ENCODE measurements at regions not wholly inside any gene's neighbourhood (a gene's known extent, or its start where the extent isn't known, plus 50 kb on each side); places are given as distances from the start of the nearest gene placed in this dataset.
"Not testable (repeated sequence)": the region's sequence is repeated elsewhere in the genome, so short reads cannot be mapped to it uniquely, and the experiment has no call there.

DNA sequence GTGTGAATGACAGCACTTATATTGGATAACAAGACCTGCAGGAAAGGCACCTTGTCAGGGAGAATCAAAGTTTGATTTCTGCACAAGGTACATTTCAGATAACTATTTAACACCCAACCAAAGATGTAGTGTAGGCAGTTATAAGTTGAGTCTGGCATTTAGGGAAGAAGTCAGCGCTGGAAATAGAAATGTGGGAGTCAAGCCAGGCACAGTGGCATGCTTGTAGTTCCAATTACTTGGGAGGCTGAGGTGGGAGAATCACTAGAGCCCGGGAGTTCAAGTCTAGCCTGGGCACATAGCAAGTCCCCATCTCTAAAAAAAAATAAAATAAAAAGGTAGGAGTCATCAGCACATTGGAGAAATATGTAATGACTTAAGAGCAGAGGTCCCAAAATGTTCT, 295.1 kb downstream of the ZNF674 start:
- Mint-ChIP-seq H3K9me3 (peaks cover 0 to 2% (median 0%) of the 10 kb centered on the region in 3 donors), H3K27me3 (no peaks in the 10 kb centered on the region), H3K4me1 (peaks cover 0 to 3% (median 1%) of the 10 kb centered on the region in 3 donors), H3K36me3 (peaks cover 7% of the 10 kb centered on the region), H3K27ac (no peak overlapping the region), H3K4me3 (no peak overlapping the region)

DNA sequence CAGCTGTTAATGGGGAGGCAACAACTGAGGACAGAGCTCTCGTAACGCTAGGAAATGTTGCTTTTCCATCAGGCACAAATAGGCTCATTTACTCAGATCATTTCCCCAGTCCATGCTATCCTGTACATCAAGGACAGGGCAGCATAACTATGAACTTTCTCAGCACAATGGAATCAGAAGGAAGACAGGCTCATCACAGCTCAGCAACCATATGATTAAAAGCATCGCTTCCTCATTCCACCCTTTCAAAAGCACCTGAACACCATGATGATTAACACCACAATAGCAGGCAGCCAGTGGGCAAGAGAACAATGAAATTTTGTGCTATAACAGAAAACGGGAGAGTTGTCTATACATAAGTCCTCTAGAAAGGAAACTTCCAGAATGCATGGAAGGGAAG, 297.8 kb downstream of the ZNF674 start:
- Mint-ChIP-seq H3K27me3 (no peaks in the 10 kb centered on the region), H3K4me3 (no peak overlapping the region), H3K27ac (no peak overlapping the region), H3K4me1 (peaks cover 0 to 2% (median 0%) of the 10 kb centered on the region in 3 donors), H3K36me3 (peaks cover 7% of the 10 kb centered on the region), H3K9me3 (no peaks in the 10 kb centered on the region)

DNA sequence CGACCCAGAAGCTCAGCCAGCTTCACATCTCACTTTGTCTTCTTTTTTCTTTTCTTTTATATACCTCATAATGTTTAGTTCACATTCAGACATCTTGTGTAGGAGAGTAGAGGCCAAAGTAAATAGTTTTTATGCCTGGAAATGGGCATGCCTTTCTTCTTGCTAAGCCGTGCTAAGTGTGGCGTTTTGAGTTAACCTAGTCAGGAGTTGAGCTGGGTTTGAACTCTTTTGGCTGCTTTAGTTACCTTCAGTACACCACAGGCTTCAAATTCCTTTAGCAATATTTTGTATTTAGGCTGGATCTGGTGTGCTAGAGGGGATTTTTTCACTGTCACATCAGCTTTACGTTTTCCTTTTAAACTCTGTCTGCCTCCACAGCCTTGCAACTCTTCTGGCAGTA, 300.8 kb downstream of the ZNF674 start:
- H3K27ac Mint-ChIP-seq, result no peak overlapping the region
- no peak overlapping the region for H3K4me3 Mint-ChIP-seq
- peaks cover 2% of the 10 kb centered on the region for H3K36me3 Mint-ChIP-seq
- H3K9me3 Mint-ChIP-seq, result no peaks in the 10 kb centered on the region
- H3K27me3 Mint-ChIP-seq, result no peaks in the 10 kb centered on the region
- peaks cover 0 to 2% (median 0%) of the 10 kb centered on the region in 3 donors for H3K4me1 Mint-ChIP-seq

DNA sequence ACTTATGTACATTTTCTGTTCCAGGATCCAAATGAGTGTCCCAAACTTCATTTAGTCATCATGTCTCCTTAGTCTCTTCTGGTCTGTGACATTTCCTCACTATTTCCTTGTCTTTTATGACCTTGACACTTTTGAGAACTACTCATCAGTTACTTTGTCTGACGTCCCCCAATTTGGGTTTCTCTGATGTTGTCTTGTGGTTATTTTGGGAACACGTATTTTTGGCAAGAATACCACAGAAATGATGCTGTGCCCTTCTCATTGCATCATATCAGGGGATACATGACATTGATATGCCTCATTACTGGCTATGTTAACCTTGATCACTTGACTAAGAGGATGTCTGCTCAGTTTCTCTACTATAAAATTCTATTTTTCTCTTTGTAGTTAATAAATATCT, 308.8 kb downstream of the ZNF674 start:
- Mint-ChIP-seq H3K27ac (no peak overlapping the region), H3K36me3 (no peaks in the 10 kb centered on the region), H3K27me3 (no peaks in the 10 kb centered on the region), H3K9me3 (no peaks in the 10 kb centered on the region), H3K4me1 (no peaks in the 10 kb centered on the region), H3K4me3 (no peak overlapping the region)

DNA sequence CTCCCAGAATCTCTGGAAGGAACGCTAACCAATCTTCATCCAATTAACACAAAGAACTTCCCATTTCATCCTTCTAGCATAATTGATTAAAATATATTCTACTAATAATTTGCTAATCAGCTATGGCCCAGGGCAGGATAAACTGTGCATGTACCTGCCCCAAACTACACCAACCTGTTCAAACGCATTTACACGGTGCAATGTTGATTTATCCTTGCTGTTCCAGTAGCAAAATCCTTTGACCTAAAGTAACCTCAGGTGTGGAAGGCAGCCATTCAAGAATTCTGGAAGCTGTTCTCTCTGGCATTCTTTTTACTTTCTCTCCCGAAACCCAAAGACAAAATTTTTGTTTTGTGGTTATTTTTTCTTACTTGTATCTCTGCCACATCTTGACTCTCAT, 309.4 kb downstream of the ZNF674 start:
- Mint-ChIP-seq H3K36me3 (no peaks in the 10 kb centered on the region), H3K4me1 (no peaks in the 10 kb centered on the region), H3K4me3 (no peak overlapping the region), H3K27ac (no peak overlapping the region), H3K27me3 (no peaks in the 10 kb centered on the region), H3K9me3 (no peaks in the 10 kb centered on the region)

DNA sequence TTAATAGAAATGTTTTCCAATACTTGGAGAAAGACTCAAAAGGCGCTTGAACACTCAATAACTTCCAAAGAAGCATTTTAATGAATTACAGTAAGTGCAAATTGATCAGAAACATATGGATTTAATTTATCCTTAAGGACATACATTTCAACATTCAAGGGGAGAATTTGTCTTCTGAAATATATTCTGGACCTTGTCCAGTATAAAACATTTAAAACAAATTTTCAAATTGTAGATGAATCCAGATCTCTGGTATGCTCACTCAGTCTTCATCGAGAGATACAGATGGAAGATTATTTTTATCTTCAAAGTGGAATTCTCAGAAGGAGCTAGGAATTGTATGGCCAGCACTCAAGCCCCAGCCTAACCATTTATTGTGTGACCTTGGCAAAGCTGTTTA, 310.4 kb downstream of the ZNF674 start:
- no peaks in the 10 kb centered on the region for H3K36me3 Mint-ChIP-seq
- H3K4me3 Mint-ChIP-seq, result no peak overlapping the region
- H3K27ac Mint-ChIP-seq, result no peak overlapping the region
- H3K4me1 Mint-ChIP-seq, result no peaks in the 10 kb centered on the region
- H3K9me3 Mint-ChIP-seq, result no peaks in the 10 kb centered on the region
- H3K27me3 Mint-ChIP-seq, result no peaks in the 10 kb centered on the region

DNA sequence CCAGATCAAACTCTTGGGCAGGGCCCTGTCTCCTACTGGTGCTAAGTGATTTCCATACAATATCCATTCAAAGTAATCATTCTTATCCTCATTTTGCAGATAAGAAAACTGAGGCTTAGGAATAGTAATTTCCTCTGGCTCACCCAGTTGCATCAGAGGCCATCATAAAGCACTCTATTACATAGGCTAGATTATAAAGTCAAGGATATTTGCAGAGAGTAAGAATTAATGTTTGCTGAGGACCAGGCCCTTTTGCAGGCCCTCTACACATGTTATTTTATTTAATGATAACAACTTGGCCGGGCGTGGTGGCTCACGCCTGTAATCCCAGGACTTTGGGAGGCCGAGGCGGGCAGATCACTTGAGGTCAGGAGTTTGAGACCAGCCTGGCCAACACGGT, 316.8 kb downstream of the ZNF674 start:
- Mint-ChIP-seq H3K27me3 (no peaks in the 10 kb centered on the region), H3K27ac (no peak overlapping the region), H3K4me3 (no peak overlapping the region), H3K9me3 (peaks cover 0 to 4% (median 3%) of the 10 kb centered on the region in 3 donors), H3K4me1 (no peaks in the 10 kb centered on the region), H3K36me3 (peaks cover 2% of the 10 kb centered on the region)

DNA sequence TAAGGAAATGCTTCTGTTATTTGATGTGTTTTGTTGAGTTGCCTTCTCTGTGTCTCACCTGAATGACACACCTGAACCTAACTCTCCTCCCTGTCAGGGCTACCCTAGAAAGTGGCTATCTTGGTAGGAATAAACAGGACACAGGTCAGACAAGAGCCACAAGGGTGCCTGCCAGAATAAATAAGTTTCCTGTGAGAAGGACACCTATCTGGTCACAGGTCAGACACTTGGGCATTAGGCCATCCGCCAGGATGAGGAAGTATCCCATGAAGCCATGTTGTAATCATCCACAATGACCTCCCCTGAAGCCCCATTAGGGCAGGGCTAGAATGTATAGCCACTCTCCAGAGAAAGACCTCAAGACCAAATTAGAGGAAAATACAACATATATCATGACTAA, 318.8 kb downstream of the ZNF674 start:
- Mint-ChIP-seq H3K36me3 (peaks cover 2% of the 10 kb centered on the region), H3K4me3 (no peak overlapping the region), H3K27me3 (no peaks in the 10 kb centered on the region), H3K9me3 (peaks cover 0 to 4% (median 3%) of the 10 kb centered on the region in 3 donors), H3K27ac (no peak overlapping the region), H3K4me1 (no peaks in the 10 kb centered on the region)

DNA sequence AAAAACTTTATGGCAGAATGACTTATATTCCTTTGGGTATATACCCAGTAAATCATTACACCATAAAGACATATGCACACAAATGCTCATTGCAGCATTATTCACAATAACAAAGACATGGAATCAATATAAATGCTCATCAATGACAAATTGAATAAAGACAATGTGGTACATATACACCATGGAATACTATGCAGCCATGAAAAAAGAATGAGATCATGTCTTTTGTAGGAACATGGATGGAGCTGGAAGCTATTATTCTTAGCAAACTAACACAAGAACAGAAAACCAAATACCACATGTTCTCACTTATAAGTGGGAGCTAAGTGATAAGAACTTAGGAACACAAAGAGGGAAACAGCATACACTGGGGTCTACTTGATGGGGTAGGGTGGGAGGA, 321.7 kb downstream of the ZNF674 start:
- H3K27ac Mint-ChIP-seq, H3K9me3 Mint-ChIP-seq, H3K36me3 Mint-ChIP-seq, H3K4me3 Mint-ChIP-seq, H3K4me1 Mint-ChIP-seq, H3K27me3 Mint-ChIP-seq: not testable (repeated sequence)

DNA sequence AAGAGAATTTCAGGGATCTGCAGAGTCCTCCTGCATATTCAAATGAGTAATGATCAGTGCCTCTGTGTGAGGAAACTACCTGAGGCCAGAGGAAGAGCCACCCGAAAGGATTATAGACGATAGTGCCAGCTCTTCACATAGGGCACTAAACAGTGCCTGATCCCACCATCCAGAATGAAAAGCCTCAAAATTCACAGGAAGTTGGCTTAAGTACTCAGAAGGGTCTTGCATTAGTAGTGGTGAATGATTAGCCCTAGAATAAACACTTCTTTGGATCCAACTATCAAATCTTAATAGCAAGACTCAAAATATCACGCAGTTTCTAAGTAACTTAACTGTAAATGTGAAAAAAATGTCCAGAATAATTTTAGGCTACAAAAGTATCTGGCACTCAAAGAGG, 324.4 kb downstream of the ZNF674 start:
- peaks cover 0 to 4% (median 3%) of the 10 kb centered on the region in 3 donors for H3K9me3 Mint-ChIP-seq
- H3K36me3 Mint-ChIP-seq, result peaks cover 2% of the 10 kb centered on the region
- no peaks in the 10 kb centered on the region for H3K4me1 Mint-ChIP-seq
- no peak overlapping the region for H3K4me3 Mint-ChIP-seq
- no peak overlapping the region for H3K27ac Mint-ChIP-seq
- peaks cover 4% of the 10 kb centered on the region for H3K27me3 Mint-ChIP-seq

DNA sequence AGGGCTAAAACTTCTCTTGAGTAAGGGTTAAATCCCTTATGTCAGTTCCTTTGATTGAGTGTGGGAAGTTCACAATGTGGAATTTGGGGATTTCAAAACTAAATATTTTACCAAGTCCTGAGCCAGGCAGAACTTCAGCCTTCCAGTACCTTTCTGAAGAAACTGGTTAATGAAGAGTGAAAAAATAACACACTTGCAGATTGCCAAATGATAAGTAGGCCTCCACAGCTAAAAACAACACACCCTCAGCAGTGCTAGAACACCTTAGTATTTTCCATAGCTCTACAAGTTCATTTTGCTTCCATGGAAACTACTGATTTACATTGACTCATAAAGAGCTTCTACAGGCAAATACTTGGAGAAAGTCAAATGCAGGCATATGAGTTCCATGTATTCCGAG, 326.8 kb downstream of the ZNF674 start:
- Mint-ChIP-seq H3K4me3 (no peak overlapping the region), H3K27ac (no peak overlapping the region), H3K4me1 (no peaks in the 10 kb centered on the region), H3K27me3 (peaks cover 7% of the 10 kb centered on the region), H3K36me3 (no peaks in the 10 kb centered on the region), H3K9me3 (peaks cover 0 to 2% (median 0%) of the 10 kb centered on the region in 3 donors)

DNA sequence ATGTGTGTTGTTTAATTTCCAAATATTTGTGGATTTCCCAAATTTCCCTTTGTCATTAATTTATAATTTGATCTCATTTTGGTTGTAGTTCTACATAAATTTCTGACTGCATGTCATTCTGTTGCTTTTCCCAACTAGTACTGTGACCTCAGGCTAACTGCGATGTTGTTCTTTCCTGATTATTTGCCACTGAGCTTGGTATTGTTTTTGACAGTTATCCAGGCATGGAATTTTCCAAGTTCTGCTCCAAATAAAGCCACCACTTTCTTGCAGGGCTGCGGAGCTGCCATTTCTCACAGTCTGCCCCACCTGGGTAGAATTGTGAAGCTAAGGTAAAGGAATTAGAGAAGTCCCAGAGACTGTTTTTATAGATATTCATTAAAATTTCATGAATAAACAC, 328.8 kb downstream of the ZNF674 start:
- Mint-ChIP-seq H3K27me3 (peaks cover 7% of the 10 kb centered on the region), H3K36me3 (no peaks in the 10 kb centered on the region), H3K27ac (no peak overlapping the region), H3K4me1 (no peaks in the 10 kb centered on the region), H3K4me3 (no peak overlapping the region), H3K9me3 (peaks cover 0 to 2% (median 0%) of the 10 kb centered on the region in 3 donors)

DNA sequence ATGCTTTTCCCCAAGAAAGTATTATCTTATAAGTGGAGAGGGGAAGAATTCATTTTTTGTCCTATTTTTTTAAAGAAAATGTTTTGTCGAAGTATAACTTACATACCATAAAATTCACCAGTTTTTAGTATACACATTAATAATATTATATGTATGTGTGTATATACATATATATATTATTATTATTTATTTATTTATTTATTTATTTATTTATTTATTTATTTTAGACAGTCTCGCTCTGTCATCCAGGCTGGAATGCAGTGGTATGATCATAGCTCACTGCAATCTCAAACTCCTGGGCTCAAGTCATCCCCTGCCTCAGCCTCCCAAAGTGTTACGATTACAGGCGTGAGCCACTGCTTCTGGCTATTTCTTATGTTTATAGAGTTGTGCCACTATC, 334.1 kb downstream of the ZNF674 start:
- Mint-ChIP-seq H3K4me3 (no peak overlapping the region), H3K4me1 (no peaks in the 10 kb centered on the region), H3K9me3 (peaks cover 0 to 2% (median 0%) of the 10 kb centered on the region in 3 donors), H3K36me3 (no peaks in the 10 kb centered on the region), H3K27me3 (peaks cover 6% of the 10 kb centered on the region), H3K27ac (no peak overlapping the region)

DNA sequence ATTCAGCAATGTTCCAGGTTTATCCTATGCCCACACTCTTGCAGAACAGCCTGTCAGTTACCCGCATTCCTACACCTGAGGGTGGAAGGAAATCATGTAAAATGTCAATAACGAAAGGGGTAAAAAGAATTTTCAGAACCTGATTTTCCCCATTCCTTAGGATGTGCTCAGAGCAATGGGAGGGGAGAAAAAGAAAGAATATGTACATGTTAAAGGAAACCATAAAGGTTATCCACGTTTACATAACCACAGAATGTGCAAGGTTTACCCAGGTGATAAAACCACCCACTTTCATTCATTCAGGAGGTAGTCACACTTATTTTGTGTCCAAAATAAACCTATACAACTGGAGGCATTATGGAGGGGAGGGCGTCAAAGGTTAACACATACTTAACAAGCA, 335.5 kb downstream of the ZNF674 start:
- Mint-ChIP-seq H3K27me3 (peaks cover 8% of the 10 kb centered on the region), H3K4me3 (no peak overlapping the region), H3K4me1 (no peaks in the 10 kb centered on the region), H3K9me3 (peaks cover 0 to 2% (median 0%) of the 10 kb centered on the region in 3 donors), H3K36me3 (no peaks in the 10 kb centered on the region), H3K27ac (no peak overlapping the region)

DNA sequence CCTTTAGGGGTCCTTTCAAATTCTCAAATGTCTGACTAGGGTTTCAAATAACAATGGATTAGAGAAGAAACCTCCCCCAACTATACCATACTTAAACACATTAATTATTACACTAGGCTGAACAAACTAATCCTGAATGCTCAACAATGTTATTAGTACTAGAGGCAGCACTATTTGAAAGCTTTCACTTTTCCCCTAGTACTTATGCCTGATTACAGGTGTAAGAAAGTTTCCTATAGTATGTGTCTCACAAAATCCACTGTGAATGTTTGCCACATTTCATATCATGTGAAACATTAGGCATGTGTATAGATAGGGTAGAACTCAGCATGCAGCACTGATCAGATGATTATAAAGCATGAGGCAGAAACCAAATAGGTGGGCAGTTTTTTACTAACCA, 336.2 kb downstream of the ZNF674 start:
- Mint-ChIP-seq H3K36me3 (no peaks in the 10 kb centered on the region), H3K27ac (no peak overlapping the region), H3K4me3 (no peak overlapping the region), H3K4me1 (no peaks in the 10 kb centered on the region), H3K9me3 (peaks cover 0 to 2% (median 0%) of the 10 kb centered on the region in 3 donors), H3K27me3 (peaks cover 8% of the 10 kb centered on the region)

DNA sequence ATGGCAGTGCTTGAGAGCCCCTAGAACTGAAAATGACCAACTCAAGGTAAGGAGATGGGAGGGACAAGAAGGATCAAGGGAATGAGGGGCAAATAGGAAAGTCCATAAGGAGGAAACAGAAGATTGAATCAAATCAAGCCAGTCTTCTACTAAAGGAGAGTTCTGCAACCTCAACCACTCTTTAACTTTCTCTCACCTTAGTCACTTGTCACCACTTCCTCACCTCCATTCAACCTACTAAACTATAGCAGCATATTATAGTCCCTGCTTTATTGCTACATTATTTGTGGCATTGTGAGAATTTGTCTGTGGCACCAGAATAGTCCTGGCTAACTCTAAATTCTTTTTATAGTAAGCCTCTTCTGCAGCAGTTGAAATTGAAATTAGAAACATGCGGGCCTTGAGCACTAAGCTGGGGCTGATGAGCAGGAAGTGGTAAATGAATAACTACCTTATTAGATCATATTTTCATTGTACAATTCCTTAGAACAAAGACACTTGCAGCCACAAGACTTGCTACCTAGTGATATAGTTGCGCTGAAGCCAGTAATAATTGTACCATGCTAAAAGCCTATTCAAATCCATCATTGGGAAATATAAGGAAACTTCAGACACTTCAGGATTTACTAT, 336.9 kb downstream of the ZNF674 start:
- H3K9me3 Mint-ChIP-seq, result no peaks in the 10 kb centered on the region
- H3K4me3 Mint-ChIP-seq, result no peak overlapping the region
- no peak overlapping the region for H3K27ac Mint-ChIP-seq
- H3K4me1 Mint-ChIP-seq, result no peaks in the 10 kb centered on the region
- H3K27me3 Mint-ChIP-seq, result peaks cover 4% of the 10 kb centered on the region
- no peaks in the 10 kb centered on the region for H3K36me3 Mint-ChIP-seq
